Panc1 (cell line): ENCODE measurements at regions not wholly inside any gene's neighbourhood (a gene's known extent, or its start where the extent isn't known, plus 50 kb on each side); places are given as distances from the start of the nearest gene placed in this dataset.

Source experiments
- CTCF ChIP-seq: fragments of 450-650 bp; IDR thresholded peaks from 2 replicates; pipeline ENCODE4 v1.5.1; 2017; ENCODE audit warnings: mild to moderate bottlenecking
- POLR2AphosphoS5 ChIP-seq: IDR thresholded peaks from 2 replicates; pipeline ENCODE4 v1.6.1; 2012; ENCODE audit warnings: mild to moderate bottlenecking, low read depth, low read length, moderate library complexity
- SIN3A ChIP-seq: IDR thresholded peaks from 2 replicates; pipeline ENCODE4 v1.6.1; 2012; ENCODE audit warnings: low read depth, mild to moderate bottlenecking, low read length, moderate library complexity, borderline replicate concordance; ENCODE audit not compliant: insufficient read depth

DNA sequence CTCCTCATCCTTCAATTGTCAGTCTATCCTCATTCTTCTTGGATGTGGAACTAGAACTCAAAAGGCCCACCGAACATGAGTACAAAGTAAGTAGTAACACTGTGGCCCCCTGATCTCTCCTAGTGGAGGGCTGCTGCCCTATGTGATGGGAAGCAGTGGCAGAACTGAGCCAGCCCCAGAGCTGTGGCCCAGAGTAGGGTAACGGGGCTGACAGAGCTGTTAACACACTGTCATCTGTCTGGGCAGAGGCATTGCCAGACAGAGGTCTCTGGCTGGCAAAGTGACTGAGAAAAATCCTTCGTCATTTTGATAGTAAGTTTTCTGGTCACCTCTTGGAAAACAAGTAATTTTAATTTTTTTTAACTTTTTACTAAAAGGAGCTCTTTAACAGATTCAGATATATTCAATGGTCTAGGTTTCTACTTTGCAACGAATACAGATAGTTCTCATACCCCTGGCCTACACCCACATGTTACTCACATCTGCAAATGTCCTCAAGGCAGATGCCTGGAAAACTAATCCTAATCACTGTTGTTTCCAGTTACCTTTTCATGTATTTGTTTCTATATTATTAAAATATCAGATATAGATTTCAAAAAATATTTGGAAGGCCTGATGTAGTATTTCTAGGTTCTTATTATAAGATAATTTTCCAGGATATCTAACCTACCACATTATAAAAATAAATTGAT lies 588.7 kb downstream of the CPS1 start:
- TF ChIP-seq CTCF (no peak), POLR2AphosphoS5 (no peak), SIN3A (no peak)
